SU-DHL-6 (cell line): ENCODE measurements at regions not wholly inside any gene's neighbourhood (a gene's known extent, or its start where the extent isn't known, plus 50 kb on each side); places are given as distances from the start of the nearest gene placed in this dataset.

ENCODE experiments used
- EZH2phosphoT487 ChIP-seq: fragments of 200-600 bp; sonication (generic), shearing (Covaris generic); conservative IDR thresholded peaks from 2 replicates; pipeline ENCODE4 v1.6.1; 2018; ENCODE audit warnings: mild to moderate bottlenecking, antibody characterized with exemption, low read length, moderate library complexity, mixed read lengths
- TF ChIP-seq, protein P1 (sequence below): fragments of 200-600 bp; sonication (generic); IDR thresholded peaks from one replicate; pipeline ENCODE4 v1.5.1; 2017; ENCODE audit warnings: antibody characterized with exemption, mild to moderate bottlenecking, low read length, moderate library complexity; ENCODE audit not compliant: insufficient read depth, poor library complexity, severe bottlenecking

DNA sequence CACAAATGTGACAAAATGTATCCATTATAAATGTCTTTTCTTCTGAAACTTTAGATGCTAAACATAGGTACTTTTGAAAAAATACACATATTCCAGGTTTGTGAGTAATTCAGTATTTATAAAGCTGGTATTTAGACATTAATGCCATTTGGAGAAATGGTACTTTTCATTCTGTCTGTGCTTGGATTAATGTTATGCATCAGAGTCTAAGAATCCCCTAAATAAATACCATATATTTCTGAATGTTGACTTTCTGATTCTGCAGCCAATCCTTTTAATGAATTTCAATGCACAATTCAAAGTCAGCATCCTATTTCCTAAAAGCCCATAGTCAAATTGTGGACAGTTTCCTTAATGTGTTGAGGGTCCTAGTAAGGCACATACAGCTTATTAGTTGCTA is 145.0 kb downstream of the DKK1 start:
- TF ChIP-seq, protein P1, sequence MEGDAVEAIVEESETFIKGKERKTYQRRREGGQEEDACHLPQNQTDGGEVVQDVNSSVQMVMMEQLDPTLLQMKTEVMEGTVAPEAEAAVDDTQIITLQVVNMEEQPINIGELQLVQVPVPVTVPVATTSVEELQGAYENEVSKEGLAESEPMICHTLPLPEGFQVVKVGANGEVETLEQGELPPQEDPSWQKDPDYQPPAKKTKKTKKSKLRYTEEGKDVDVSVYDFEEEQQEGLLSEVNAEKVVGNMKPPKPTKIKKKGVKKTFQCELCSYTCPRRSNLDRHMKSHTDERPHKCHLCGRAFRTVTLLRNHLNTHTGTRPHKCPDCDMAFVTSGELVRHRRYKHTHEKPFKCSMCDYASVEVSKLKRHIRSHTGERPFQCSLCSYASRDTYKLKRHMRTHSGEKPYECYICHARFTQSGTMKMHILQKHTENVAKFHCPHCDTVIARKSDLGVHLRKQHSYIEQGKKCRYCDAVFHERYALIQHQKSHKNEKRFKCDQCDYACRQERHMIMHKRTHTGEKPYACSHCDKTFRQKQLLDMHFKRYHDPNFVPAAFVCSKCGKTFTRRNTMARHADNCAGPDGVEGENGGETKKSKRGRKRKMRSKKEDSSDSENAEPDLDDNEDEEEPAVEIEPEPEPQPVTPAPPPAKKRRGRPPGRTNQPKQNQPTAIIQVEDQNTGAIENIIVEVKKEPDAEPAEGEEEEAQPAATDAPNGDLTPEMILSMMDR: no peak
- no peak for TF ChIP-seq EZH2phosphoT487
